ENCODE measurements at regions not wholly inside any gene's neighbourhood (a gene's known extent, or its start where the extent isn't known, plus 50 kb on each side); places are given as distances from the start of the nearest gene placed in this dataset.

DNA sequence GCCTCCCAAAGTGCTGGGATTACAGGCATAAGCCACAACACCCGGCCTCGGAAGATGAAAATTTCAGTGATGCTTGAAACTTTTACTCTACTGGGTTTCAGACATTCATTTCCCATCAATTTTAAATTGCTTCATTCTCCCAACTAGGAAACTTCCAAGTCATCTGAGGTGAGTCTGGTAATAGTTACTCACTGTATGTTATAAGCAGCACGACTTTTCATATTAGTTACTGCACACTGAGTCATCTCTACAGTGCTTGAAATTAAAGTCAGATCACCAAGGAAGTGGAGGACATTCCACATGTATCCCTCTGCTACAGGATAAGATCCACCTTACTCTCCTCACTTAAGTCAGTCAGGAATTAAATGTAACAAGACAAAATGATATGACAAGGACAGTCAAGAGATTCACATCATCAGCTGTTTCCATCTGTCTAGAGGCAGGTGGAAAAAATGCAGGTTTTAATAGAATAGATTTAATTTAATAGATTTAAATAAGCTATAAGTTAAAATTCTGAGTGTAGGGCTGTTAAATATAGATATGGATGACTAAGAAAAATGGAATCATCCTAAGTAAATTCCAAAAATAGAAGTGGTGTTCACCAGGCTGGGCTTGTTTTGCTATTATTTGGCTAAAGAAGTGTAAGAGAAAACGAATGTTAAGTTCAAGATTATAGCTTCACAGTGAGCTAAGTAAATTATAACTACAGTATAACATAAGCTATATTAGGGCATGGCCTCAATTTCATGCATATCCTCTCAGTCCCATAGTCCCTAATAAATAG is 104.4 kb downstream of the TMCO5A start:
- TF ChIP-seq, protein P1, sequence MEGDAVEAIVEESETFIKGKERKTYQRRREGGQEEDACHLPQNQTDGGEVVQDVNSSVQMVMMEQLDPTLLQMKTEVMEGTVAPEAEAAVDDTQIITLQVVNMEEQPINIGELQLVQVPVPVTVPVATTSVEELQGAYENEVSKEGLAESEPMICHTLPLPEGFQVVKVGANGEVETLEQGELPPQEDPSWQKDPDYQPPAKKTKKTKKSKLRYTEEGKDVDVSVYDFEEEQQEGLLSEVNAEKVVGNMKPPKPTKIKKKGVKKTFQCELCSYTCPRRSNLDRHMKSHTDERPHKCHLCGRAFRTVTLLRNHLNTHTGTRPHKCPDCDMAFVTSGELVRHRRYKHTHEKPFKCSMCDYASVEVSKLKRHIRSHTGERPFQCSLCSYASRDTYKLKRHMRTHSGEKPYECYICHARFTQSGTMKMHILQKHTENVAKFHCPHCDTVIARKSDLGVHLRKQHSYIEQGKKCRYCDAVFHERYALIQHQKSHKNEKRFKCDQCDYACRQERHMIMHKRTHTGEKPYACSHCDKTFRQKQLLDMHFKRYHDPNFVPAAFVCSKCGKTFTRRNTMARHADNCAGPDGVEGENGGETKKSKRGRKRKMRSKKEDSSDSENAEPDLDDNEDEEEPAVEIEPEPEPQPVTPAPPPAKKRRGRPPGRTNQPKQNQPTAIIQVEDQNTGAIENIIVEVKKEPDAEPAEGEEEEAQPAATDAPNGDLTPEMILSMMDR (IDR thresholded peaks at IDR 0.05), result no peak
- TF ChIP-seq POLR2A (IDR thresholded peaks at IDR 0.05), result no peak

Measured in suprapubic skin (tissue), 3 donors.